Mesothelial cell of epicardium (in vitro differentiated cells): ENCODE measurements at regions not wholly inside any gene's neighbourhood (a gene's known extent, or its start where the extent isn't known, plus 50 kb on each side); places are given as distances from the start of the nearest gene placed in this dataset.

Experiments used
- DNase-seq, 2 experiments: peaks; one replicate each; pipeline ENCODE4 v3.0.0; 2021; ENCODE audit warnings: low spot score in 2 of 2; ENCODE audit not compliant: unreplicated experiment in 2 of 2
- H3K27ac Mint-ChIP-seq: 2 replicates; pipeline ENCODE4 v1.8.0; 2021; ENCODE audit warnings: mixed read lengths
- H3K27me3 Mint-ChIP-seq: 2 replicates; pipeline ENCODE4 v1.8.0; 2021; ENCODE audit warnings: low read depth, mixed read lengths
- H3K36me3 Mint-ChIP-seq: 2 replicates; pipeline ENCODE4 v1.8.0; 2021; ENCODE audit warnings: mixed read lengths
- H3K4me1 Mint-ChIP-seq: 2 replicates; pipeline ENCODE4 v1.8.0; 2021; ENCODE audit warnings: mixed read lengths
- H3K4me3 Mint-ChIP-seq: 2 replicates; pipeline ENCODE4 v1.8.0; 2021; ENCODE audit warnings: mild to moderate bottlenecking, moderate library complexity, mixed read lengths
- H3K9me3 Mint-ChIP-seq: 2 replicates; pipeline ENCODE4 v1.8.0; 2021; ENCODE audit warnings: mixed read lengths
- CTCF ChIP-seq: fragments of 200-600 bp; sonication (generic); IDR thresholded peaks from one replicate; pipeline ENCODE4 v1.5.0; 2021; ENCODE audit warnings: antibody characterized with exemption; ENCODE audit not compliant: unreplicated experiment

DNA sequence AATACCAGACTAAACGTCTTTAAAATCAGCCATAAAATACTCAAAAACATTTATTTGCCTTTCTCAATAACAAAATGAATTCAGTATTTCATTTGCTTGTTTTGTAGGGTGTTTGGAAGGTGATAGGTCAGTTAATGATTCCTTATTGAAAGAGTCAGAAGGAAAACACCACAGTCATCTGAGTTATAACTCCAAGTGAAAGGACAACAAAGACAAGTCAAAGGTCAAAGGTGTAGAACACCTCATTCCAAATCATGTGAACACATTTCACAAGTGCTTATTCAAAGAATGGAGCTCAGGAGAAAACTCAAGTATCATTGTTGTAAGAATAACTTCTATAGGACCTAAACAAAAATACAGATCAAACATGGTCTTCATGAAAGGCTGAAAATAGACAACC is 318.6 kb upstream of the PHF14 start:
- Mint-ChIP-seq H3K36me3 (no peaks in the 10 kb centered on the region), H3K9me3 (no peaks in the 10 kb centered on the region), H3K4me1 (peaks cover 8% of the 10 kb centered on the region), H3K27me3 (no peaks in the 10 kb centered on the region), H3K4me3 (no peak overlapping the region), H3K27ac (no peak overlapping the region)
- no peak for DNase-seq
- no peak for TF ChIP-seq CTCF

DNA sequence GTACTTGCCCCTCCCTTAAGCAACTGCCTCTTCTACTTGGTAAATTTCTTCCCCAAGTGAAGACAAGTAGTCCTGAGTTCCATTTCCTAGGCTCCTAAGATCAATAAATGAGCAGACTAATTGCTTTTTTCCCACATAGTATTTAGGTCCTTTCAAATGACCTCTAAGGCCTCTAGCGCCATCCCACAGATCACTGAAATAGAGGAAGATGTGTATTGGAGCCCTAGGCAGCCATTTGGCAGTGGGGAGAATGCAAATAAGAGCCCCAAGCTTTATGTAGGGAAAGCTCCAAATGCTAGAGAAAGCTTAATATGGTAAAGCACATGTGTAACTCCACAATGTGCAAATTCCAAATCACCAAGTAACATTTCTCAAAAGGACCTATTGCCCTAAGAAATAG is 316.5 kb upstream of the PHF14 start:
- H3K36me3 Mint-ChIP-seq, result no peaks in the 10 kb centered on the region
- no peak overlapping the region for H3K27ac Mint-ChIP-seq
- no peaks in the 10 kb centered on the region for H3K9me3 Mint-ChIP-seq
- DNase-seq, result no peak
- TF ChIP-seq CTCF, result no peak
- no peaks in the 10 kb centered on the region for H3K27me3 Mint-ChIP-seq
- peaks cover 8% of the 10 kb centered on the region for H3K4me1 Mint-ChIP-seq
- no peak overlapping the region for H3K4me3 Mint-ChIP-seq

DNA sequence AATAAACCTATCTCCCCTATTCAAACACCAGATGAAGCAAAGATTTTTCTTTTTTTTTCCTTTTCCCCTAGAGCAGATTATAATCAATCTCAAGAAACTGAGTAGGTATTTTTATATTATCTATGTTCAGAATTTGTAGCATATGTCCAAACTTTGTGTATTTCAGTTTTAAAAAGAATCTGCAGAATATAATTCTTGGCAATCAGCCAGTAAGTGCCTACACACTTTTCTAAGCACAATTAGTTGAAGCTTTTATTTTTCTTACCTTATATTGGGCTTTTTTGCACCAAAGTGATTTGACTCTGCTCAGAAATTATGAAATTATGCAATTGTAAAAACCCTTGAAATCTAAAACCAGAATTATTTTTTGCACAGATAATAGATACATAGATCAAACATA is 315.8 kb upstream of the PHF14 start:
- H3K27me3 Mint-ChIP-seq, result no peaks in the 10 kb centered on the region
- no peaks in the 10 kb centered on the region for H3K9me3 Mint-ChIP-seq
- no peak for TF ChIP-seq CTCF
- no peak for DNase-seq
- peaks cover 8% of the 10 kb centered on the region for H3K4me1 Mint-ChIP-seq
- H3K36me3 Mint-ChIP-seq, result no peaks in the 10 kb centered on the region
- H3K27ac Mint-ChIP-seq, result no peak overlapping the region
- H3K4me3 Mint-ChIP-seq, result no peak overlapping the region

DNA sequence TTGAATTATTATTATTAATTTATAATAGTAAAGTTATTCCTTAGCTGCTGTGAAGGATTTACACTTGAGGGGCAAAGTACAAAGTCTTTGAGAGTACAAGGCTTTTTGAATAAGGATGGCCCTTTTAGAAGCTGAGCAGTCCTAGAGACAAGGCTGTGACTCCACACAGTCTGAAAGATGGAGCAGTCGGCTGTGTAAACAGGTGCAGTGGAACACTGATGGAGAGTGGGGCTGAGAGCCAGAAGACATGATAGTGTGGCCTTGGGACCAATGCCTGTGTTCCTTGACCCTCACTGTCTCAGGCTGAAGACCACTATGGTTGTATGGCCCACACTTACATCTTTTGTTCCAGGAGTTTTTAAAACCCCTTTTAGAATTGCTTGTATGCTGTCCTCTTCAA is 311.2 kb upstream of the PHF14 start:
- peaks cover 7% of the 10 kb centered on the region for H3K9me3 Mint-ChIP-seq
- DNase-seq, result no peak
- H3K27ac Mint-ChIP-seq, result no peak overlapping the region
- no peaks in the 10 kb centered on the region for H3K36me3 Mint-ChIP-seq
- no peaks in the 10 kb centered on the region for H3K27me3 Mint-ChIP-seq
- no peak overlapping the region for H3K4me3 Mint-ChIP-seq
- TF ChIP-seq CTCF, result no peak
- peaks cover 8% of the 10 kb centered on the region for H3K4me1 Mint-ChIP-seq

- H3K4me1 Mint-ChIP-seq, result peaks cover 5% of the 10 kb centered on the region
- no peak for TF ChIP-seq CTCF
- no peak overlapping the region for H3K27ac Mint-ChIP-seq
- H3K9me3 Mint-ChIP-seq, result peaks cover 11% of the 10 kb centered on the region
- no peak for DNase-seq
- H3K4me3 Mint-ChIP-seq, result no peak overlapping the region
- H3K36me3 Mint-ChIP-seq, result no peaks in the 10 kb centered on the region
- H3K27me3 Mint-ChIP-seq, result no peaks in the 10 kb centered on the region
These were observed 310.4 kb upstream of the PHF14 start for GRCh38 chr7:10662982-10663884.
